ENCODE measurements at regions not wholly inside any gene's neighbourhood (a gene's known extent, or its start where the extent isn't known, plus 50 kb on each side); places are given as distances from the start of the nearest gene placed in this dataset.

DNA sequence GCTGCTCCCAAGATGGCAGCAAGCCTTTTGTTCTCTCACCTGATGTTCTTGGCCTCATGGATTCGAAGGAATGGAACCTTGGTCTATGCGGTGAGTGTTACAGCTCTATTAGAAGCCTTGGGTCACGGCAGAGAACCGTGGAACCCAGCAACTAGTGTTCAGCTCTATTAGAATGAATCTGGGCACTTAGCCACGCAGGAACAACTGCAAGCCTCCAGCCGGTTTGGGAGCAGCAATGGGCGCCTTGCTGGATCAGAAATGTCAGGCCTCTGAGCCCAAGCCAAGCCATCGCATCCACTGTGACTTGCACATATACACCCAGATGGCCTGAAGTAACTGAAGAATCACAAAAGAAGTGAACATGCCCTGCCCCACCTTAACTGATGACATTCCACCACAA lies 1100.7 kb upstream of the PRR20A start:
- no peak for TF ChIP-seq FOXK2 (IDR thresholded peaks at IDR 0.05)
- no peak for DNase-seq (ENCODE audit: extremely low spot score)
- ChIA-PET POLR2A (no interaction called here), CTCF (no interaction called here)

DNA sequence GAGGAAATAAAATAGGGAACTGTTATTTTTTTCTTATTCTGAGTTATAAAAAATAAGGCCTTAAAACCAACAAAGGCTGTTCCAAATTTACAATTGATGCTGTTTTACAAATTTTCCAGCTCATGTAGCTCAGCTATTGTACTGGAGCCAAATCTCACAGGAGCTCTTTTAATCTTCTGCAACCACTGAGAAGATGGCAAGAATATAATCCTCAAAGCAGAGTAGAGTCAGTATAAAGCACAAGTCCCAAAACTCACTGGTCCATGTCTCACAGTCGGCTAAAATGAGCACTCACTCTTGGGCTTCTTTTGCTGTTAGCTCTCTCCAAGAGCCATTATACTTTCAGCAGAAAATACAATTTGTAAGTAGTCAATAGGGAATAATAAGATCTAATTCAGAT lies 1074.4 kb upstream of the PRR20A start:
- no peak for TF ChIP-seq LEF1 (IDR thresholded peaks at IDR 0.05; ENCODE audit: borderline replicate concordance)
- TF ChIP-seq TARDBP (IDR thresholded peaks at IDR 0.05), result no peak
- TF ChIP-seq FOXA1 (IDR thresholded peaks at IDR 0.05), result no peak
- no peak for TF ChIP-seq L3MBTL2 (conservative IDR thresholded peaks at IDR 0.05)
- TF ChIP-seq CTBP1 (IDR thresholded peaks at IDR 0.05; ENCODE audit: borderline replicate concordance), result no peak
- no peak for TF ChIP-seq FOXM1 (IDR thresholded peaks at IDR 0.05; ENCODE audit: borderline replicate concordance)
- no peak for TF ChIP-seq NFRKB (IDR thresholded peaks at IDR 0.05)
- DNase-seq (ENCODE audit: extremely low spot score), result no peak
- CTCF ChIA-PET, result no interaction called here
- POLR2A ChIA-PET, result no interaction called here

DNA sequence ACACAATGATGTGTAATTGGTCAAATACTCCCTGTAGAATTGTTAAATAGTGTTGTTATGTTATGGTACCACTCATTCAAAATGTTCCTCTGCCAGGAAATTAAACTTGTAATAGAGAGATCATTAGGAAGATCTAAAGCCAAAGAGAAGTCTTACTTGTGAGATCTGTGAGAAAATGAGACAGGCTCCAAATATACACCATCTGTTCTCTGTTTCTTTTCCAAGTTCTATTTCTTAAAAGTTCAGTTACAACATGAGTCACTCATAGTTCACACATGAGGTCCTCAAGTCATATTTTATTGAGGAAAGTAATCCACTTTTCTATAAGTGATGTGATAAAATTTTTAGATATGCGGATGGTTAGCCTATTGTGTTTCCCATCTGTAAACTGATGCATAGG lies 1038.1 kb upstream of the PRR20A start:
- ChIA-PET POLR2A (no interaction called here), CTCF (no interaction called here)
- no peak for DNase-seq (ENCODE audit: extremely low spot score)
- TF ChIP-seq HDGF (IDR thresholded peaks at IDR 0.05; ENCODE audit: borderline replicate concordance) (no peak), LEF1 (IDR thresholded peaks at IDR 0.05; ENCODE audit: borderline replicate concordance) (no peak), FOXK2 (IDR thresholded peaks at IDR 0.05) (no peak), FOXA1 (IDR thresholded peaks at IDR 0.05) (no peak), NFRKB (IDR thresholded peaks at IDR 0.05) (no peak), CTBP1 (IDR thresholded peaks at IDR 0.05; ENCODE audit: borderline replicate concordance) (no peak), ARNT (IDR thresholded peaks at IDR 0.05) (no peak), TARDBP (IDR thresholded peaks at IDR 0.05) (no peak), FOXM1 (IDR thresholded peaks at IDR 0.05; ENCODE audit: borderline replicate concordance) (no peak), BHLHE40 (IDR thresholded peaks at IDR 0.05; ENCODE audit: borderline replicate concordance) (no peak), L3MBTL2 (conservative IDR thresholded peaks at IDR 0.05) (no peak), SP1 (IDR thresholded peaks at IDR 0.05) (no peak), SUZ12 (IDR thresholded peaks at IDR 0.05) (no peak), ELF4 (IDR thresholded peaks at IDR 0.05) (no peak), ZNF384 (IDR thresholded peaks at IDR 0.05) (no peak)
- TF ChIP-seq, protein P1, sequence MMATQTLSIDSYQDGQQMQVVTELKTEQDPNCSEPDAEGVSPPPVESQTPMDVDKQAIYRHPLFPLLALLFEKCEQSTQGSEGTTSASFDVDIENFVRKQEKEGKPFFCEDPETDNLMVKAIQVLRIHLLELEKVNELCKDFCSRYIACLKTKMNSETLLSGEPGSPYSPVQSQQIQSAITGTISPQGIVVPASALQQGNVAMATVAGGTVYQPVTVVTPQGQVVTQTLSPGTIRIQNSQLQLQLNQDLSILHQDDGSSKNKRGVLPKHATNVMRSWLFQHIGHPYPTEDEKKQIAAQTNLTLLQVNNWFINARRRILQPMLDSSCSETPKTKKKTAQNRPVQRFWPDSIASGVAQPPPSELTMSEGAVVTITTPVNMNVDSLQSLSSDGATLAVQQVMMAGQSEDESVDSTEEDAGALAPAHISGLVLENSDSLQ (IDR thresholded peaks at IDR 0.05), result no peak

DNA sequence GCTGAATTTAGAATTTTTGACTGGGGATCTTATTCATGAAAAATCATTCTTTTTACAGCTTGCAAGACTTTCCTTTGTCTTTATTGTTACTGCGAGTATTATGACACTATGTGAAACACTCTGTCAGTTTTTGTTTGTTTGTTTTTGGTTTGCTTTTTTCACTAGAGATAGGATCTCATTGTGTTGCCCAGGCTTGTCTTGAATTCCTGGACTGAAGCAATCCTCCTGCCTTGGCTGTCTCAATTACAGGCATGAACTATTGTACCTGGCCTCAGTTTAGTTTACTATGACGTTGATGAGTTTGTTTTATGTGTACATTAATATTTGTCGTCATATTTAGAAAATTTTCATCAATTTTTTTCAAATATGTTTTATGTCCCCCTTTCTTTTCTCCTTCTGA lies 1030.0 kb upstream of the PRR20A start:
- CTCF ChIA-PET, result no interaction called here
- POLR2A ChIA-PET, result no interaction called here

DNA sequence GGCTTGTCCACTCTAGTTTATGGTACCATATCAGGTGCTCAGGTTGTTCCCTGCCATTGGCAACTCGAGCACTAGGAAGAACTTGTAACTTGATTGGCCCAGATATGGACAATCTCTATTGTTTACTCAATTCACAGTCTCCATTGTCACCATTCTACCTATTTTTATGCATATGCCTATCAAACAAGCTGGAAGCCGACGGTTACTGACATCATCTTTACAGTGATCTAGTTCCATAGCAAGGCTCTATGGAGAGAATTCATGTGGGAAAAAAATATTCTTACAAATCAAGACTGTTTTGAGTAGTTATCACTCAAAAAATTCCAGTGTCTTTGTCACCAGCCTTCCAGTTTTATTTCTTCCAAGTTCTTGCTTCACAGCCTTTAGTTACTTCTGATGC lies 1006.2 kb upstream of the PRR20A start:
- CTCF ChIA-PET, result no interaction called here
- POLR2A ChIA-PET, result no interaction called here
- no peak for TF ChIP-seq FOXA1 (IDR thresholded peaks at IDR 0.05)
- TF ChIP-seq TARDBP (IDR thresholded peaks at IDR 0.05), result no peak
- TF ChIP-seq, protein P1 (IDR thresholded peaks at IDR 0.05), result no peak
- no peak for TF ChIP-seq L3MBTL2 (conservative IDR thresholded peaks at IDR 0.05)
- TF ChIP-seq ELF4 (IDR thresholded peaks at IDR 0.05), result no peak
- no peak for TF ChIP-seq NFRKB (IDR thresholded peaks at IDR 0.05)
- no peak for TF ChIP-seq BHLHE40 (IDR thresholded peaks at IDR 0.05; ENCODE audit: borderline replicate concordance)
- TF ChIP-seq LEF1 (IDR thresholded peaks at IDR 0.05; ENCODE audit: borderline replicate concordance), result no peak
- TF ChIP-seq SUZ12 (IDR thresholded peaks at IDR 0.05), result no peak
- no peak for TF ChIP-seq ZNF384 (IDR thresholded peaks at IDR 0.05)
- TF ChIP-seq FOXK2 (IDR thresholded peaks at IDR 0.05), result no peak
- no peak for TF ChIP-seq ARNT (IDR thresholded peaks at IDR 0.05)
- no peak for TF ChIP-seq SP1 (IDR thresholded peaks at IDR 0.05)
- TF ChIP-seq HDGF (IDR thresholded peaks at IDR 0.05; ENCODE audit: borderline replicate concordance), result no peak
- TF ChIP-seq CTBP1 (IDR thresholded peaks at IDR 0.05; ENCODE audit: borderline replicate concordance), result no peak
- TF ChIP-seq FOXM1 (IDR thresholded peaks at IDR 0.05; ENCODE audit: borderline replicate concordance), result no peak
- DNase-seq (ENCODE audit: extremely low spot score), result no peak

More for the DNA sequence above, 1030.0 kb upstream of the PRR20A start:
- no peak for DNase-seq (ENCODE audit: extremely low spot score)
- TF ChIP-seq FOXK2 (IDR thresholded peaks at IDR 0.05) (no peak), SP1 (IDR thresholded peaks at IDR 0.05) (no peak), LEF1 (IDR thresholded peaks at IDR 0.05; ENCODE audit: borderline replicate concordance) (no peak), ELF4 (IDR thresholded peaks at IDR 0.05) (no peak), ARNT (IDR thresholded peaks at IDR 0.05) (no peak), FOXM1 (IDR thresholded peaks at IDR 0.05; ENCODE audit: borderline replicate concordance) (no peak), SUZ12 (IDR thresholded peaks at IDR 0.05) (no peak), FOXA1 (IDR thresholded peaks at IDR 0.05) (no peak), BHLHE40 (IDR thresholded peaks at IDR 0.05; ENCODE audit: borderline replicate concordance) (no peak), TARDBP (IDR thresholded peaks at IDR 0.05) (no peak), NFRKB (IDR thresholded peaks at IDR 0.05) (no peak), ZNF384 (IDR thresholded peaks at IDR 0.05) (no peak), CTBP1 (IDR thresholded peaks at IDR 0.05; ENCODE audit: borderline replicate concordance) (no peak), HDGF (IDR thresholded peaks at IDR 0.05; ENCODE audit: borderline replicate concordance) (no peak), L3MBTL2 (conservative IDR thresholded peaks at IDR 0.05) (no peak)
- TF ChIP-seq, protein P1 (IDR thresholded peaks at IDR 0.05), result no peak

DNA sequence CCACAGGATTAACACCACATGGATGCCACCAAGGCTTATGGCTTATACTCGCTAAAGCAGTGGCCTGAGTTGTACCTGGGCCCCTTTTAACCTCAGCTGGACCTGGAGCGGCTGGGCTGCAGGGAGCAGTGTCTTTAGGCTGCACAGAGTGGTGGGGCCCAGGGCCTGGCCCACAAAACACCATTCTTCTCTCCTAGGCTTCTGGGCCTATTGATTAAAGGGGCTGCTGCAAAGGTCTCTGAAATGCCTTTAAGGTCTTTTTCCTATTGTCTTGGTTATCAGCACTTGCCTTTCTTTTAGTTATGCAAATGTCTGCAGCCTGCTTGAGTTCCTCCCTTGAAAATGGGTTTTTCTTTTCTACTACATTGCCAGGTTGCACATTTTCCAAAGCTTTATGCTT lies 973.9 kb upstream of the PRR20A start:
- no peak for TF ChIP-seq ELF4 (IDR thresholded peaks at IDR 0.05)
- TF ChIP-seq NFRKB (IDR thresholded peaks at IDR 0.05), result no peak
- no peak for TF ChIP-seq CTBP1 (IDR thresholded peaks at IDR 0.05; ENCODE audit: borderline replicate concordance)
- TF ChIP-seq FOXM1 (IDR thresholded peaks at IDR 0.05; ENCODE audit: borderline replicate concordance), result no peak
- no peak for TF ChIP-seq FOXA1 (IDR thresholded peaks at IDR 0.05)
- no peak for TF ChIP-seq L3MBTL2 (conservative IDR thresholded peaks at IDR 0.05)
- no peak for TF ChIP-seq TARDBP (IDR thresholded peaks at IDR 0.05)
- TF ChIP-seq FOXK2 (IDR thresholded peaks at IDR 0.05), result no peak
- no peak for TF ChIP-seq BHLHE40 (IDR thresholded peaks at IDR 0.05; ENCODE audit: borderline replicate concordance)
- no peak for TF ChIP-seq ARNT (IDR thresholded peaks at IDR 0.05)
- ChIA-PET POLR2A (no interaction called here), CTCF (no interaction called here)
- DNase-seq (ENCODE audit: extremely low spot score), result no peak
